Psoas muscle (tissue), 7 donors: ENCODE measurements at regions not wholly inside any gene's neighbourhood (a gene's known extent, or its start where the extent isn't known, plus 50 kb on each side); places are given as distances from the start of the nearest gene placed in this dataset.

ENCODE experiments used
- ATAC-seq, 4 donors: fragments of 200-7000 bp; cut with Tn5 transposase; one replicate each; pipeline ENCODE4 v1.9.1; 2020; ENCODE audit warnings: moderate library complexity in 3 of 4, mild to moderate bottlenecking in 2 of 4
- DNase-seq, 2 donors: peaks; one replicate each; pipeline ENCODE4 v3.0.0-alpha.2; 2020
- H3K27ac ChIP-seq: fragments of 200-600 bp; one replicate; pipeline ENCODE4 v1.8.0; 2022
- H3K27me3 ChIP-seq, 3 donors: fragments of 200-600 bp in 1 of 3; one replicate each; pipeline versions ENCODE4 v1.6.1 to v1.8.0; 2013 to 2022; ENCODE audit warnings: low read length in 2 of 3, mild to moderate bottlenecking in 2 of 3, moderate library complexity in 1 of 3; ENCODE audit not compliant: insufficient read depth in 3 of 3
- H3K36me3 ChIP-seq, 2 donors: fragments of 200-600 bp in 1 of 2; one replicate each; pipeline versions ENCODE4 v1.6.1 to v1.8.0; 2013 to 2022; ENCODE audit warnings: low read depth in 1 of 2, mild to moderate bottlenecking in 1 of 2, moderate library complexity in 1 of 2; ENCODE audit not compliant: insufficient read depth in 1 of 2
- H3K4me1 ChIP-seq: fragments of 200-600 bp; one replicate; pipeline ENCODE4 v1.8.0; 2022
- H3K4me3 ChIP-seq: fragments of 200-600 bp; one replicate; pipeline ENCODE4 v1.8.0; 2022; ENCODE audit warnings: mild to moderate bottlenecking
- H3K9me3 ChIP-seq: fragments of 200-600 bp; one replicate; pipeline ENCODE4 v1.8.0; 2022
- WGBS, 3 donors: extraction: QIAGEN DNeasy Blood & Tissue Kit; methylation state at CpG; one replicate each; pipeline versions ENCODE4 v1.1.6 to v1.1.7; 2013; 5-methylcytosine and 5-hydroxymethylcytosine counted together
- intact Hi-C, 2 donors: fragments of 100-400 bp; cut with DNase I; formaldehyde crosslinking; loops; one replicate each; pipeline versions ENCODE4 v1.11.0 to v1.14.2; 2022
- TF ChIP-seq, protein P1 (sequence below): fragments of 200-600 bp; IDR thresholded peaks from one replicate; pipeline ENCODE4 v1.8.0; 2022; ENCODE audit warnings: antibody characterized with exemption
- donor health status: healthy with polysubstance abuse.
- donor health status: DM: no; HTN: no; CAD: no; lungs with moderate emphysema.
- donor health status: Bipolar disorder and iron deficiency.
- donor health status: healthy.
- donor health status: DM: yes; HTN: yes; CAD: no.
- donor health status: DM: no; HTN: no; CAD: no.
- donor health status: DM: yes; HTN: yes; CAD: no.

DNA sequence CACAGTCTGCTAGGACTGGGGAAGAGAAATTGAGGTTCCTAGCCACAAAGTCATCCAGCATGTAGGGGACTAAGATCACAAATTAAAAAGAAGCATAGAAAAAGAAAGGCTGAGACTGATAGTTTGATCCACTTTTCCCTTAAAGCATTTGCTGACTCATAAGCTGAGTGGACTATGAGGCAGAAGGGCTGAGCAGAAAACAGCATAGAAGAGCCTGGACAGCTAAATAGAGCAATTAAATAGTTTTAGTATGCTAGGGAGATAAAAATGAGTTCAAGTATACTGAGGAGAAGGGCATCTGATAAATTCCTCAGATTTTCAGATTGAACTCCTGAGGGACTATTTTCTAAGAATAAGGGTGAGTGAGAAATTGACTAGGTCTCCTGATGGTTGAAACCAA, 155.9 kb upstream of the EGR2 start:
- Histone ChIP-seq H3K27ac (no peak overlapping the region), H3K27me3 (no peaks in the 10 kb centered on the region), H3K36me3 (no peaks in the 10 kb centered on the region), H3K4me3 (no peak overlapping the region), H3K9me3 (no peaks in the 10 kb centered on the region), H3K4me1 (no peaks in the 10 kb centered on the region)
- ATAC-seq (no peak), DNase-seq (no peak)
- TF ChIP-seq, protein P1, sequence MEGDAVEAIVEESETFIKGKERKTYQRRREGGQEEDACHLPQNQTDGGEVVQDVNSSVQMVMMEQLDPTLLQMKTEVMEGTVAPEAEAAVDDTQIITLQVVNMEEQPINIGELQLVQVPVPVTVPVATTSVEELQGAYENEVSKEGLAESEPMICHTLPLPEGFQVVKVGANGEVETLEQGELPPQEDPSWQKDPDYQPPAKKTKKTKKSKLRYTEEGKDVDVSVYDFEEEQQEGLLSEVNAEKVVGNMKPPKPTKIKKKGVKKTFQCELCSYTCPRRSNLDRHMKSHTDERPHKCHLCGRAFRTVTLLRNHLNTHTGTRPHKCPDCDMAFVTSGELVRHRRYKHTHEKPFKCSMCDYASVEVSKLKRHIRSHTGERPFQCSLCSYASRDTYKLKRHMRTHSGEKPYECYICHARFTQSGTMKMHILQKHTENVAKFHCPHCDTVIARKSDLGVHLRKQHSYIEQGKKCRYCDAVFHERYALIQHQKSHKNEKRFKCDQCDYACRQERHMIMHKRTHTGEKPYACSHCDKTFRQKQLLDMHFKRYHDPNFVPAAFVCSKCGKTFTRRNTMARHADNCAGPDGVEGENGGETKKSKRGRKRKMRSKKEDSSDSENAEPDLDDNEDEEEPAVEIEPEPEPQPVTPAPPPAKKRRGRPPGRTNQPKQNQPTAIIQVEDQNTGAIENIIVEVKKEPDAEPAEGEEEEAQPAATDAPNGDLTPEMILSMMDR, result no peak
- intact Hi-C loops, result no loop called here

DNA sequence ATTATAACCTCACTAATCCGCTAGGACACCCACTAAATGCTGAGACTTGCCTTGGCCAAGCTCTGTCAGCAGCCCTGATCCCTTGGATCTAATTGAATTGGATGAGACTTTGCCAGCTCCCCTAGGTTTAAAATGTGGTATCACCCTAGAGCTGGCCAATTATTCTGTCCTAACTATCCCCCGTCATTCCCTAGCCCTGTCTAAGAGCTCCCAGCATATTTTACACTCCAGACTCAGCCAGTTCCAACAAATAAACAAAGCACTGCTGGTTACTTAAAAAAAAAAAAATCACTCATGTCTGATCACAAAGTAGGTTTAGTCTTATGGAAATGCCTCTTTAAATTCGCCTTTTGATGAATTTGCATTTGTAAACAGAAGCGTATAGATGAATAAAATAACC, 147.9 kb upstream of the EGR2 start:
- intact Hi-C loops, result no loop called here
- Histone ChIP-seq H3K4me3 (no peak overlapping the region), H3K27me3 (no peaks in the 10 kb centered on the region), H3K4me1 (no peaks in the 10 kb centered on the region), H3K27ac (no peak overlapping the region), H3K9me3 (no peaks in the 10 kb centered on the region), H3K36me3 (no peaks in the 10 kb centered on the region)
- WGBS, 3 donors, result 73 to 86% (median 83%) methylated on average over 4 of the region's 4 CpGs
- DNase-seq (no peak), ATAC-seq (no peak)
- TF ChIP-seq, protein P1, result no peak

DNA sequence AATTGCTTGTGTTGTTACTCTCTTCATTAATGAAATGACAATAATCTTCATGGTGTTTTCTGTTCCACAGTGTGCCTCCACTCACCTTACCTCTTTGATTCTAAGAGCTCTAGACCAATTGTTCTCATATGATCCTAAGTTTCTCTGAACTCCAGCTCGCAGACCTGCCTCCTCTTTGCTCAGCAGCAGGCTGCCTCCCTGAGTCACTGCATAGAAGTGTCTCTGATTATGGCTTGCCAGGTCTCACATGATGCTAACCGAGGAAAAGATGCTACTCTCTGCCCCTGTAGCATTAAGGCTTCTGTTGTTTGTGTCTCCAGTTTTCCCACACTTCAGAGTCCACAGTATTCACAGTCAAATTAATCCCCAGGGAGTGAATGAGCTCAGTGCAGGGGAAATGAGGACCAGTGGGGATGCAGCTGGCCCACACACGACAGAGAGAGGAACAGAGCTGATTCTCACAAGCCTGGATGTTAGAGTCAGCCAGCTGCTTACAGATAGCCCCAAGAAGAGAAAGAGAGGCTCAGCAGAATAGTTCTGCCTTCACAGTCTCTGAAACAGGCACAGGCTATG, 145.9 kb upstream of the EGR2 start:
- Histone ChIP-seq H3K4me1 (peaks cover 3% of the 10 kb centered on the region), H3K9me3 (no peaks in the 10 kb centered on the region), H3K36me3 (no peaks in the 10 kb centered on the region), H3K4me3 (no peak overlapping the region), H3K27me3 (no peaks in the 10 kb centered on the region), H3K27ac (no peak overlapping the region)
- intact Hi-C loops, result no loop called here
- ATAC-seq, result no peak
- no peak for DNase-seq
- TF ChIP-seq, protein P1, result no peak
- 17 to 26% (median 19%) methylated on average over 3 of the region's 3 CpGs for WGBS, 3 donors

DNA sequence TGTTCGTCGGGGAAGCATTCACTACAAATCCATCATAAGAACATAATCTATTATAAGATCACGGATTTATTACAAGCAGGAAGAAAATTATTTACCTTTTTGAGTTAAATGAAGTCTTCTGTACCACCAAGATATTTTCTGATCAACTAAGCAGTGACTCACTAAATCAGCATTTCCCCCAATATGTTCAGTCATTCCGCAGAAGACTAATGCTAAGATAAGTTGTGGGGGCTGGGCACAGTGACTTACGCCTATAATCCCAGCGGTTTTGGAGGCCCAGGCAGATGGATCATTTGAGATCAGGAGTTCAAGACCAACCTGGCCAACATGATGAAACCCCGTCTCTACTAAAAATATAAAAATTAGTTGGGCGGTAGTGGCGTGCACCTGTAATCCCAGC, 144.2 kb upstream of the EGR2 start:
- no peak overlapping the region for H3K27ac ChIP-seq
- peaks cover 3% of the 10 kb centered on the region for H3K4me1 ChIP-seq
- DNase-seq (no peak), ATAC-seq (no peak)
- H3K27me3 ChIP-seq, result no peaks in the 10 kb centered on the region
- WGBS, 3 donors, result 91 to 95% (median 92%) methylated on average over 9 of the region's 9 CpGs
- TF ChIP-seq, protein P1, result no peak
- no peaks in the 10 kb centered on the region for H3K9me3 ChIP-seq
- no peak overlapping the region for H3K4me3 ChIP-seq
- intact Hi-C loops, result no loop called here
- H3K36me3 ChIP-seq, result no peaks in the 10 kb centered on the region

DNA sequence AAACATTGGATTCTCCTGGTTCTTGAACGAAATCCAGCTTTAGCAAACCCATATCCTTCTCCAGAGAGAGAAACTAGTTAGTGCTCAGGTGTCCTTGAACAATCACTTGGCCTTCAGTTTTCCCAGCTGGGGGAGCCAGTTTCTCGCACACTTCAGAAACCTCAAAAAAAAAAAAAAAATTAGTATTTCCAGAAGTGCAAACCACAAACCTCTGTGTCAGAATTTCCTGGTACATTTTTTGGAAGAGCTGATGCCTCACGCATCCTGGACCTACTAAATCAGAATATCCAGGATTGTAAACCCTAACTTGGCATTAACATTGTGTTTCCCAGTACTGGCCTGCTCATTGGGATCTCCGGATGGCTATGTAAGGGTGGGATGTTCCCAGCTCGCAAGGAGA, 143.4 kb upstream of the EGR2 start:
- Histone ChIP-seq H3K36me3 (no peaks in the 10 kb centered on the region), H3K4me3 (no peak overlapping the region), H3K27me3 (no peaks in the 10 kb centered on the region), H3K9me3 (no peaks in the 10 kb centered on the region), H3K4me1 (peaks cover 3% of the 10 kb centered on the region), H3K27ac (no peak overlapping the region)
- TF ChIP-seq, protein P1, result no peak
- intact Hi-C loops, result no loop called here
- DNase-seq (no peak), ATAC-seq (no peak)
- 77 to 83% (median 82%) methylated on average over 5 of the region's 5 CpGs for WGBS, 3 donors
